ACC112 (cell line): ENCODE measurements at regions not wholly inside any gene's neighbourhood (a gene's known extent, or its start where the extent isn't known, plus 50 kb on each side); places are given as distances from the start of the nearest gene placed in this dataset.
"Not testable (repeated sequence)": the region's sequence is repeated elsewhere in the genome, so short reads cannot be mapped to it uniquely, and the experiment has no call there.

Experiments used
- H2AFZ ChIP-seq: fragments of 200-600 bp; sonication (generic); one replicate; pipeline ENCODE4 v1.6.0; 2017; ENCODE audit warnings: antibody characterized with exemption, low read length; ENCODE audit not compliant: unreplicated experiment
- H3K27ac ChIP-seq: fragments of 200-600 bp; sonication (generic); 2 replicates; pipeline ENCODE4 v1.5.1; 2014; ENCODE audit warnings: low read depth, mild to moderate bottlenecking, antibody characterized with exemption, low read length, moderate library complexity
- H3K27me3 ChIP-seq: fragments of 200-600 bp; sonication (generic); 2 replicates; pipeline ENCODE4 v1.6.1; 2014; ENCODE audit warnings: mild to moderate bottlenecking, antibody characterized with exemption, low read length, moderate library complexity, mixed read lengths; ENCODE audit not compliant: insufficient read depth
- H3K36me3 ChIP-seq: fragments of 200-600 bp; sonication (generic); 2 replicates; pipeline ENCODE4 v1.6.1; 2016; ENCODE audit warnings: mild to moderate bottlenecking, antibody characterized with exemption, low read length, moderate library complexity, mixed read lengths; ENCODE audit not compliant: insufficient read depth
- H3K4me1 ChIP-seq: fragments of 200-600 bp; sonication (generic); one replicate; pipeline ENCODE4 v1.6.1; 2016; ENCODE audit warnings: low read length, mixed read lengths; ENCODE audit not compliant: insufficient read depth, unreplicated experiment, control insufficient read depth
- H3K4me3 ChIP-seq: fragments of 200-600 bp; sonication (generic); 2 replicates; pipeline ENCODE4 v1.5.1; 2014; ENCODE audit warnings: mild to moderate bottlenecking, low read depth, low read length
- H3K79me2 ChIP-seq: fragments of 200-600 bp; sonication (generic); one replicate; pipeline ENCODE4 v1.6.0; 2016; ENCODE audit warnings: low read length; ENCODE audit not compliant: control insufficient read depth, unreplicated experiment, insufficient read depth

- H3K36me3 ChIP-seq, H3K4me1 ChIP-seq, H3K27me3 ChIP-seq, H3K27ac ChIP-seq, H3K4me3 ChIP-seq, H2AFZ ChIP-seq, H3K79me2 ChIP-seq: not testable (repeated sequence)
Measured at GRCh38 chr1:58953951-58954350, 170.1 kb upstream of the JUN start.

GRCh38 chr1:58963287-58963686 is 179.4 kb upstream of the JUN start:
- not testable (repeated sequence) for H3K79me2 ChIP-seq, H3K36me3 ChIP-seq, H3K27me3 ChIP-seq, H3K4me3 ChIP-seq, H3K4me1 ChIP-seq, H2AFZ ChIP-seq, H3K27ac ChIP-seq

- H3K4me1 ChIP-seq, result peaks cover 6% of the 10 kb centered on the region
- H3K79me2 ChIP-seq, result no peaks in the 10 kb centered on the region
- H2AFZ ChIP-seq, result no peak overlapping the region
- H3K4me3 ChIP-seq, result no peak overlapping the region
- no peak overlapping the region for H3K27ac ChIP-seq
- H3K27me3 ChIP-seq, result no peaks in the 10 kb centered on the region
- no peaks in the 10 kb centered on the region for H3K36me3 ChIP-seq
Measured at GRCh38 chr1:58964428-58964827, 180.6 kb upstream of the JUN start.

GRCh38 chr1:58964880-58965279 is 181.0 kb upstream of the JUN start:
- H3K36me3 ChIP-seq, result no peaks in the 10 kb centered on the region
- no peak overlapping the region for H3K27ac ChIP-seq
- no peak overlapping the region for H2AFZ ChIP-seq
- no peaks in the 10 kb centered on the region for H3K79me2 ChIP-seq
- no peak overlapping the region for H3K4me3 ChIP-seq
- no peaks in the 10 kb centered on the region for H3K27me3 ChIP-seq
- peaks cover 6% of the 10 kb centered on the region for H3K4me1 ChIP-seq

GRCh38 chr1:58966103-58966916 is 182.5 kb upstream of the JUN start:
- Histone ChIP-seq H3K79me2 (no peaks in the 10 kb centered on the region), H3K27me3 (no peaks in the 10 kb centered on the region), H2AFZ (no peak overlapping the region), H3K27ac (no peak overlapping the region), H3K36me3 (no peaks in the 10 kb centered on the region), H3K4me3 (no peak overlapping the region), H3K4me1 (peaks cover 6% of the 10 kb centered on the region)

- H3K27ac ChIP-seq, result no peak overlapping the region
Measured at GRCh38 chr1:58966917-58967740, 183.3 kb upstream of the JUN start.

GRCh38 chr1:58968360-58968952 is 184.6 kb upstream of the JUN start:
- Histone ChIP-seq H3K27ac (no peak overlapping the region), H3K4me1 (peaks cover 6% of the 10 kb centered on the region), H3K4me3 (no peak overlapping the region), H3K79me2 (no peaks in the 10 kb centered on the region), H3K36me3 (no peaks in the 10 kb centered on the region), H3K27me3 (no peaks in the 10 kb centered on the region), H2AFZ (peak overlapping the region; percentile 61)

More at GRCh38 chr1:58966917-58967740, 183.3 kb upstream of the JUN start:
- Histone ChIP-seq H3K4me3 (no peak overlapping the region), H3K4me1 (peaks cover 6% of the 10 kb centered on the region), H2AFZ (no peak overlapping the region), H3K36me3 (no peaks in the 10 kb centered on the region), H3K27me3 (no peaks in the 10 kb centered on the region), H3K79me2 (no peaks in the 10 kb centered on the region)

GRCh38 chr1:58969176-58969575 is 185.3 kb upstream of the JUN start:
- H3K79me2 ChIP-seq, H3K36me3 ChIP-seq, H2AFZ ChIP-seq, H3K4me1 ChIP-seq, H3K27me3 ChIP-seq, H3K4me3 ChIP-seq, H3K27ac ChIP-seq: not testable (repeated sequence)

GRCh38 chr1:58971629-58972140 is 187.8 kb upstream of the JUN start:
- no peak overlapping the region for H2AFZ ChIP-seq

GRCh38 chr1:58975888-58976287 is 192.0 kb upstream of the JUN start:
- Histone ChIP-seq H3K4me3 (no peak overlapping the region), H2AFZ (no peak overlapping the region), H3K27ac (no peak overlapping the region), H3K79me2 (no peaks in the 10 kb centered on the region), H3K36me3 (no peaks in the 10 kb centered on the region), H3K4me1 (no peaks in the 10 kb centered on the region), H3K27me3 (no peaks in the 10 kb centered on the region)

More at GRCh38 chr1:58971629-58972140, 187.8 kb upstream of the JUN start:
- H3K27ac ChIP-seq, result no peak overlapping the region
- H3K36me3 ChIP-seq, result no peaks in the 10 kb centered on the region
- peaks cover 6% of the 10 kb centered on the region for H3K4me1 ChIP-seq
- no peaks in the 10 kb centered on the region for H3K79me2 ChIP-seq
- no peaks in the 10 kb centered on the region for H3K27me3 ChIP-seq
- H3K4me3 ChIP-seq, result no peak overlapping the region
